HG02852 (cell line): ENCODE measurements at regions not wholly inside any gene's neighbourhood (a gene's known extent, or its start where the extent isn't known, plus 50 kb on each side); places are given as distances from the start of the nearest gene placed in this dataset.
"Not testable (repeated sequence)": the region's sequence is repeated elsewhere in the genome, so short reads cannot be mapped to it uniquely, and the experiment has no call there.

Source experiments
- ATAC-seq: cut with Tn5 transposase; IDR thresholded peaks from one replicate; pipeline ENCODE4 v1.9.1; 2021; ENCODE audit warnings: mild to moderate bottlenecking, moderate library complexity; ENCODE audit not compliant: unreplicated experiment

- no peak for ATAC-seq
Observed at GRCh38 chr18:77329651-77330050, 80.0 kb downstream of the GALR1 start.

GRCh38 chr18:77334876-77335275 lies 85.2 kb downstream of the GALR1 start:
- no peak for ATAC-seq

DNA sequence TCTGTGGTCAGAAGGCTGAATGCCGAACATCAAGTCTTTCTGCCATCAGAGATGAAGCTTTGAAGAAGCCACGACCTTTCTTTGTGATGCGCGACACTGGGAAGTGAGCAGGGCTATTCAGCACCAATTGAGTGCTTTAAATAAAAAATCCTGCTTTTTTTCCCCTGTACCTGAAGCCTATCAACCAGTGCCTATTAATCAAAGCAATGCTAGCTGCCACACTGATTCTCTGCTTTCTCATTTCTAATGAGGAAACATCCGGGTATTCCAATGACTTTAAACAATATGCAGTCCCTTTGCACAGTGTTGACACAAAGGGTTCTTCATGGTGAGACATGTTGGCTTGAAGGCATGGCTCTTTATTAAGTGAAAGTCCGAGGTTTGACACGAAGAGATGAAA lies 88.0 kb downstream of the GALR1 start:
- no peak for ATAC-seq

DNA sequence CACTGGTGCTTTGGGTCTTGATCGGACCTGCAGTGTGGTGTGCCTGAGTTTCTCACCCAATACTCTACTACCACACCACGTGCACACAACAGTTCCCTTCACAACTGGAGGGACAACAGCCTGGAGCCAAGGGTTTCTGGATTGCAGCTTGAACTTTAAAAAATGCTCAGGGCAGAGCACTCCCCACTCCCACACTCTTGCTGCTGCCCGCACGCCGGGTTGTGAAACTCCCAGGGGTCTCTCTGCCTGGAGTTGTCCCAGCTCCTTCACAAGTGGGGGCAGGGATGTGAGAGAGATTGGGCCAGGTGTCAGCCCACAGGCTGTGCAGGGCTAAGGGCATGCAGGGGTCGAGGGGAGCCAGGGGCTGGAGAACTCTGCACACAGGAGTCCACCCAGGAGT lies 89.4 kb downstream of the GALR1 start:
- no peak for ATAC-seq

DNA sequence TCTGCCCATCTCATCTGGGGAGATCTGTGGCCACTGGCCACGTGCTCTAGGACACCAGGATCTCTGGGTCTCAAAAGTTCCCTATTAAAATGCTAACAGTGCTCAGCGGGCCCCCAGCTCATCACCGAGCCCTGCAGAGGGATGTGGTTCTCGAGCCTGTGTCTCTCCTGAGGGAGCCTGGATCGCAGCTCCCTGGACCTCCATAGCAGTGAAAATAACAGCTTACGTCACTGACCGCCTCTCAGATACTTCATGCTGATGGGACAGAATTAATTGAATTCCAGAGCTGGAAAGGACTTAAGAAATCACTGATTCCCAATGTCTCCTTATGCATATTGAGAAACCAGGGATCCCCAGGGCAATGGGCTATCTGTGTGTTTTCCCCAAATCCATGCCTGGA lies 90.0 kb downstream of the GALR1 start:
- ATAC-seq, result no peak

DNA sequence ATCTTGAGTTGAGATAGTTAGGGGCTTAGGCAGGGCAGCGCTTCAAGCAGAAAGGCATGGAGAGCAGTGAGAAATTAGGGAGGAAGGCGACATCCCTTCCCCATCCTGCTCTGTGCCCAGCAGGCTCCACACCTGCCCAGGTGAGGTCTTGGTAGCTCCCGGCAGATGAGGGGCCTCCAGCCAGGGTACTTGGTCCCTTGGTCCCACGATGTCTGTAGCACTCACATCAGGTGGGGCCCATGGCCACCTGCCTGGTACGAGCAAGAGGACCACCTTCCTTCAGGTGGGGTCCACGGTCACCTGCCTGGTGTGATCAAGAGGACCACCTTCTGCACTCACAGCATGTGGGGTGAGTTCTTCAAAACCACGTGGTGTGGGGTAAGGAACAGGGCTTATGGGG lies 91.2 kb downstream of the GALR1 start:
- ATAC-seq, result no peak

- no peak for ATAC-seq
Observed at GRCh38 chr18:77341527-77342325, 92.1 kb downstream of the GALR1 start.

GRCh38 chr18:77342736-77343135 lies 93.1 kb downstream of the GALR1 start:
- ATAC-seq, result no peak

DNA sequence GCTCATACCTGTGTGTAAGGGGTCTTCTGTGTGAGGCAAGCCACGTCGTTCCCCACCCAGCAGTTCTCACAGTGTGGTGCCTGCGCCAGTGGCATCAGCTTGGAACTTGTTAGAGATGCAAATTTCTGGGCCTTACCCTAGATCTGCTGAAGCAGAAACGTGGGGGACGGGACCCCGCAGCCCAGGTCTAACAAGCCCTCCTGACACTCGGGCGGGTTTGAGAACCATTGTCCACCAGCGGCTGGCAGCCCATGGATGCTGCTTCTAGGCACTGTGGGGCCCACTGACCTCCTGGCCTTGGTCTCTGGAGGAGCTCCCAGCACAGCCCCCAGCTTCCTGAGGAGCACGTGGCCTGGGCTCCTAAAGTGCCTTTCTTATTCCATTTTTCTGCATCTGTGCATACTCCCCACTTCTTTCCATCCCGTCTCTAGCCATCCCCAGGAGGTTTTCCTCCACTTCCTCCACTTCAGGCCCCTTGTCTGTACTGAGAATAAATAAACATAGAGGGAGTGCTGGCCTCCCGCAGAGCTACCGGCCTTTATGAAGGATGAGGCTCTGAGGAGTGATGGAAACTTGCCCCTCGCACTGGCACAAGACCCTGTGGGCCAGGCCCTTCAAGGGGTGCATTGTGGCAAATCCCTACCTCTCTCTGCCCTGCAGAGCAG lies 94.3 kb downstream of the GALR1 start:
- no peak for ATAC-seq

DNA sequence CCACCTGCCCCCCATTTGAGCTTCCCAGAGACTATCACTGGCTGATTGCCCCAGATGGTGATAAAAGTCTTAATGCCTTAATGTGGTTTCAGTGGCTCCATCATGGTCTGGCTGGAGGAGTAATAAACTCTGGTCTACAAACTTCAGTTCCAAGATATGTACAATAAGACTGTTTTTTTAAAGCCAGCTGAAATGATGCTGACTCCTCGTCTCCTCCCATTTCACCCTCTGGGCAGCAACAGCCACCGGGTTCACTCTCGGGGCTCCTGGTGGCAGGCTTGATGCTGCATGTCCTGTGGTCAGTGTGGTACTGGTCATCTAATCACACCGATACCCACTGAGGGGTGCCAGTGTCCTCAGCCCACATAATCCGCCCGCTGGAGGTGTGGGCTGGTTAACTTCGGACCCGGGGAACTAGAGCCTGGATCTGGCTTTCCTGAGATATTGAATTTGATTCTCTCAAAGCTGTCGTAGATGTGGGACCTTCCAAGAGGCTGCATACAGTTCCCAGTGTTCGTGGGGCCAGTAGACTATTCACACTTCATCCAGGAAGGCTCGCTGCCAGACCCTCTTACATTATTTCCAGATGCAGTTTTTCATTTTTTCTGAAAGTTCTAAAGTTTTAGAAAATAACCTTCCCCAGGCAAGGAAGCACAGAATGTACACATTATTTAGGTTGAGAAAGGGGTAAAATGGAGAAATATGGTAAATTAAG lies 95.3 kb downstream of the GALR1 start:
- ATAC-seq, result no peak

- ATAC-seq, result no peak
Observed at GRCh38 chr18:77346208-77346810, 96.7 kb downstream of the GALR1 start.

DNA sequence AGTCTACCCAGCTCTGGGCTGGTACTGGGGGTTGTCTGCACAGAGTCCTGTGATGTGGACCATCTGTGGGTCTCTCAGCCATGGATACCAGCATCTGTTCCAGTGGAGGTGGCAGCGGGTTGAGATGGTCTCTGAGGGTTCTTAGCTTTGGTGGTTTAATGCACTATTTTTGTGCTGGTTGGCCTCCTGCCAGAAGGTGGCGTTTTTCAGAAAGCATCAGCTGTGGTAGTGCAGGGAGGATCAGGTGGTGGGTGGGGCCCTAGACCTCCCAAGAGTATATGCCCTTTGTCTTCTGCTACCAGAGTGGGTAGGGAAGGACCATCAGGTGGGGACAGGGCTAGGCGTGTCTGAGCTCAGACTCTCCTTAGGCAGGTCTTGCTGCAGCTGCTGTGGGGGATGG lies 103.7 kb downstream of the GALR1 start:
- ATAC-seq, result not testable (repeated sequence)

DNA sequence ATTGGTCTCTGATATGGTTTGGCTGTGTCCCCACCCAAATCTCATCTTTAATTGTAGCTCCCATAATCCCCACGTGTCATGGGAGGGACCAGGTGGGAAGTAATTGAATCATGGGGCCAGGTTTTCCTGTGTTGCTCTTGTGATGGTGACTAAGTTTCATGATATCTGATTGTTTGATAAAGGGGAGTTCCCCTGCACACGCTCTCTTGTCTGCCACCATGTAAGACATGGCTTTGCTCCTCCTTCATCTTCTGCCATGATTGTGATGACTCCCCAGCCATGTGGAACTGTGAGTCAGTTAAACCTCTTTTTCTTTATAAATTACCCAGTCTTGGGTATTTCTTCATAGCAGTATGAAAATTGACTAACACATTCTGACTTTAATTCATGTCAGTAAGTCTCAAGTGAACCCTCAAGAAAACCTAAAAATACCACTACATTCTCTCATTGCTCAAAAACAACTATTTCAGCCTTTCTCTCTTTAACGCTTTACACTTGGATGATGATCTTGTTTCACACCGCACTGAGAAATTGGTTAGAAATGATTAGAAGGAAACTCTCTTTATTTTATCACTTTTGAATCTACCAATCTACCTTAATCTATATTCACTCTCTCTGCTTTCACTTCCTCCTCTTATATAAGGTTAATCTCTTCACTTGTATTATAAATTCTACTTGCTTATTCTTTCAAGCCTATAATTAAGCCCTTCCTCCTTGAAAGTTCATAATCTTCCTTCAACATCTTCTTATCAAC lies 110.1 kb downstream of the GALR1 start:
- ATAC-seq, result no peak

DNA sequence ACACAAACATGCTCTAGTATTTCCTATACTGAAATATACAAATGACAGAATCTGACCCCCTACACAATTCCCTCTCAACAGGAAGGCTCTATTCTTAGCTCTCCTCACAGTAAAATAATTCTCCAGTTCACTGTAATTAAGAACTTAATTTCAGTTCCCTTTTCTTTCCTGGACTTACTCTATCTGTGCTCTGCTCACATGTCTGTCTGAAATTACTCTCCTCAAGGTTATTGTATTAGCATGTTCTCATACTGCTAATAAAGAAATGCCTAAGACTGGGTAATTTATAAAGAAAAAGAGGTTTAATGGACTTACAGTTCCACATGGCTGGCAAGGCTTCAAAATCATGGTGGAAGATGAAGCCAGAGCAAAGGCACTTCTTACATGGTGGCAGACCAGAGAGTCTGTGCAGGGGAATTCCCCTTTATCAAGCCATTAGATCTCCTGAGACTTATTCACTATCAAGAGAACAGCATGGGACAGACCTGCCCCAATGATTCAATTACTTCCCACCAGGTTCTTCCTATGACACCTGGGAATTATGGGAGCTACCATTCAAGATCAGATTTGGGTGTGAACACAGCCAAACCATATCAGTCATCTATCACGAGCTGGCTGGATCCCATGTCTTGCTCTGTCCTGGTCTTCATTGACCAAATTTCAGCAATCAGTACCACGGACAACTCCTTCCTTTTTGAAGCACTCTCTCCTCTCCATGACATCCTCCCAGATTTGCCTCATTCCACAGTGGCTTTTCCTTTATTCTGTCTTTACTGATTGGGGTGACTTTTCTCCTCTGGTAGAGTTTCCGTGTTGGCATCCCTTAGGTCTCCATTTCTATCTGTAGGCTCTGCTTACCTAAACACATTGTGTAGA lies 110.9 kb downstream of the GALR1 start:
- ATAC-seq, result no peak

DNA sequence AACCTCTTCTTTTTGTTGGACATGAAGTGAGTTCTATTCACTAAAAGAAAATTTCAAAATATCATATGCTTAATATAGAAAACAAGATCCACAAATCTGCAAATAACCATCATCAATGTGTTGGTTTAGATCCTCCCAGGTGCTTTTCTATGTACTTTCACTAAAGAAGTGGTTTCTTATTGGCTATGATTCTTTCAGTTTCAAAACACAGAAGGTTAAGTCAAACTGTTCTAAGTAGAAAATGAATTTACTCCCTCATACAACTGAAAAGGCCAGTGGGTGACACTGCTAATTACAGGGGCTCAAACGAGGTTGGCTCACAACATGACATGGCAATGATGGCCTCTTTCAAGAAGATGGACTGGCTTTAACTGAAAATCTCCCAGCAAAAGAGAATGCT lies 111.7 kb downstream of the GALR1 start:
- ATAC-seq, result no peak

DNA sequence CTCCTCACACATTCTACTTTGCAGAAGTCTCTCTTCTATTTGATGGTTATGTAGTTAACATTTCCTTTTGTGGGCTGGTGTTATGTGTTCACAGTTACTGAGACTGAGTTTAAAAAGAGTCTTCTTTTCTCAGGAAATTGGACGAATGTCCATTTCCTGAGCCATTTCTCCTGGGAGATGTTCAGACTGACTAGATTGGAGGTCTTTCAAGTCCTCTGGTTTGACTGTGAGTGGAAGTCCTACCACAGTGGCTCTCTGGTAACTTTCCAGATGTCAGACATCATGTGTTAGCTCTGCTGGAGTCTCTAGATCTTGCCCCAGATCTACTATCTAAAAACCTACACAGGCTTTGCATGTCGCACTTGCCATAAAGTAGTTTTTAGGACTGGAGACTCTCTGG lies 116.0 kb downstream of the GALR1 start:
- no peak for ATAC-seq

- ATAC-seq, result no peak
Observed at GRCh38 chr18:77366067-77366719, 116.5 kb downstream of the GALR1 start.

- no peak for ATAC-seq
Observed at GRCh38 chr18:77366720-77367641, 117.3 kb downstream of the GALR1 start.
